ENCODE measurements at regions not wholly inside any gene's neighbourhood (a gene's known extent, or its start where the extent isn't known, plus 50 kb on each side); places are given as distances from the start of the nearest gene placed in this dataset.

DNA sequence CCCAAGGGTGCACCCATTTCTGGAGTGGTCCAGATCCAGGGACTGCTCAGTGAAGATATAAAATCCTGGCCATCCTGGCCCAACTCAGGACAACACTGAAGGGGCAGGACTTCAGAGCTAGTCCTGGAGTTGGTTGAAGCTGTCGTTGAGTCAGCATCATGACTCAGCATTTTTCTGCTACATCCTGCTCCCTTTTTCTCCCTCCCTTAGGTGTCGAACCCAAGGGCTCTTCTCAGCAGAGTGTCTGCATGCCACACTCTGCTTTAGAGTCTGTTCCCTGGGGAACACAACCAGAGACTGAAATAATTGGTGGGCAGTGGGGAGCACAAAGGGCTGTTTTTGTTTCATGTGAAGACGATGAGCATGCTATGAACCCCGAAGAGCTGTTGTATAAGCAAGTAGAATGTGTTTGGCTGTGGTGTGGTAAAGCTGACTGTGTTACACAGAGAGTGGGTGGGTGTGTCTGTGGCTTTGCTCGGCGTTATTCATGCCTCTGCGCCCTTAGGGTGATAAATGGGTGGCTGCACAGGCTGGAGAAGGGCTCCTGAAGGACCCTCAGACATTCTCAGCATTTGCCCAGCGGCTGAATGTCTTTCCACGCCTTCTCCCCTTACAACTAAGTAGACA, 167.2 kb downstream of the CYYR1 start:
- H3K9ac ChIP-seq (ENCODE audit: low read depth, low read length), result peak overlapping the region; percentile 26
- DNase-seq, result peak; percentile 57
- no peaks in the 10 kb centered on the region for H3K9me3 ChIP-seq (ENCODE audit: insufficient read depth, low read length, severe bottlenecking)
- no peaks in the 10 kb centered on the region for H3K27me3 ChIP-seq (ENCODE audit: insufficient read depth, low read length, poor library complexity)
- no peaks in the 10 kb centered on the region for H4K20me1 ChIP-seq (ENCODE audit: insufficient read depth, low read length)
- peak overlapping the region in 1 of 2 experiments; percentile 45; a peak in 2 of 4 replicates for H3K4me3 ChIP-seq (ENCODE audit: low read depth in 1 of 2, low read length in 2 of 2)
- peaks cover 26% of the 10 kb centered on the region for H3K4me1 ChIP-seq (ENCODE audit: insufficient read depth, low read length)
- H3K79me2 ChIP-seq (ENCODE audit: insufficient read depth, low read length), result no peaks in the 10 kb centered on the region
- H3K36me3 ChIP-seq (ENCODE audit: insufficient read depth, low read length), result no peaks in the 10 kb centered on the region
- TF ChIP-seq, protein P1, sequence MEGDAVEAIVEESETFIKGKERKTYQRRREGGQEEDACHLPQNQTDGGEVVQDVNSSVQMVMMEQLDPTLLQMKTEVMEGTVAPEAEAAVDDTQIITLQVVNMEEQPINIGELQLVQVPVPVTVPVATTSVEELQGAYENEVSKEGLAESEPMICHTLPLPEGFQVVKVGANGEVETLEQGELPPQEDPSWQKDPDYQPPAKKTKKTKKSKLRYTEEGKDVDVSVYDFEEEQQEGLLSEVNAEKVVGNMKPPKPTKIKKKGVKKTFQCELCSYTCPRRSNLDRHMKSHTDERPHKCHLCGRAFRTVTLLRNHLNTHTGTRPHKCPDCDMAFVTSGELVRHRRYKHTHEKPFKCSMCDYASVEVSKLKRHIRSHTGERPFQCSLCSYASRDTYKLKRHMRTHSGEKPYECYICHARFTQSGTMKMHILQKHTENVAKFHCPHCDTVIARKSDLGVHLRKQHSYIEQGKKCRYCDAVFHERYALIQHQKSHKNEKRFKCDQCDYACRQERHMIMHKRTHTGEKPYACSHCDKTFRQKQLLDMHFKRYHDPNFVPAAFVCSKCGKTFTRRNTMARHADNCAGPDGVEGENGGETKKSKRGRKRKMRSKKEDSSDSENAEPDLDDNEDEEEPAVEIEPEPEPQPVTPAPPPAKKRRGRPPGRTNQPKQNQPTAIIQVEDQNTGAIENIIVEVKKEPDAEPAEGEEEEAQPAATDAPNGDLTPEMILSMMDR (IDR thresholded peaks at IDR 0.05; ENCODE audit: borderline replicate concordance, extremely low read depth, low read length, poor library complexity, severe bottlenecking), result no peak
- TF ChIP-seq EZH2 (IDR thresholded peaks at IDR 0.05; ENCODE audit: borderline replicate concordance, low read depth, low read length, severe bottlenecking), result no peak
- ATAC-seq (ENCODE audit: insufficient read depth, low read depth), result peak; percentile 86
- H3K4me2 ChIP-seq (ENCODE audit: insufficient read depth, low read length), result peak overlapping the region; percentile 64
- peak overlapping the region; percentile 68 for H2AFZ ChIP-seq (ENCODE audit: low read depth, low read length)
- peak overlapping the region; percentile 66 for H3K27ac ChIP-seq (ENCODE audit: low read length)

DNA sequence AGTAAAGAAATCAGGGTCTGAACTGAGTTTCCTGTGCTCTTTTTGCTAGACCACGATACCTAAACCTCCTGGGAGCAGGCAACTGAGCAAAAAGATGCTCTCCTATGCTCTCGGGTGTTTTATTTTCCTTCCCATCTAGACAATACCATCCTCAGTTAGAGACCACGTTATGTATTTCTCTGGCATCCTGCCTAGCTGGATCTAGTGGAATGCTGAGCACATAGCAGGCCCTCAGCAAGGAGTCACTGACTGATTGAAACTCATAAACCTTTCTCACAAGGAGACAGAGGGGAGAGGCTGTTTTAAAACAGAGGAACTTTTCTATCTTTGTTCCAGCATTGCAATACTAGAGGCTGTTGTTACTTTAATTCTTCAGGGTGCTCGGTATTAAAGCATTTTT, 168.0 kb downstream of the CYYR1 start:
- ATAC-seq (ENCODE audit: insufficient read depth, low read depth), result no peak

DNA sequence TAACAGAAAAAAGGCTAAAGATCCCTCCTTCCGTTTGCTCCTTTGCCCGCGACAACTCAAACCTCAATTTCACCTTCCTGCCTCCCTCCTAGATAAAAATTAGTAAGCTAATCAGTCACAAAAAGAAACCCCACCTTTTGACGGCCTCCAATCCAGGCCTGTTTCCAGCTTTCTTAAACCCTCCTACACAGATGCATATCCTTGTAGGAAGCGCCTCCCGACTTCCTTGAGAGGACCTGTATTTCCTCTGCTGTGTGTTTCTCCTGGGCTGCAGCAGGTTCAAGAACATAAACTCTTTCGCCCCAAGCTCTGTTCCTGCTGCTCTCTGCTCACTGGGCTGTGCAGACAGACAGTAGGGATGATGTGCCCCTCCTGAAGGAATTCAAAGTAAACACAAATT, 168.8 kb downstream of the CYYR1 start:
- Histone ChIP-seq H3K27me3 (ENCODE audit: insufficient read depth, low read length, poor library complexity) (no peaks in the 10 kb centered on the region), H2AFZ (ENCODE audit: low read depth, low read length) (no peak overlapping the region), H4K20me1 (ENCODE audit: insufficient read depth, low read length) (no peaks in the 10 kb centered on the region), H3K9ac (ENCODE audit: low read depth, low read length) (no peak overlapping the region), H3K4me1 (ENCODE audit: insufficient read depth, low read length) (peaks cover 26% of the 10 kb centered on the region), H3K4me3 (ENCODE audit: low read depth in 1 of 2, low read length in 2 of 2) (no peak overlapping the region), H3K27ac (ENCODE audit: low read length) (no peak overlapping the region), H3K36me3 (ENCODE audit: insufficient read depth, low read length) (no peaks in the 10 kb centered on the region), H3K79me2 (ENCODE audit: insufficient read depth, low read length) (no peaks in the 10 kb centered on the region), H3K9me3 (ENCODE audit: insufficient read depth, low read length, severe bottlenecking) (no peaks in the 10 kb centered on the region), H3K4me2 (ENCODE audit: insufficient read depth, low read length) (no peak overlapping the region)
- ATAC-seq (ENCODE audit: insufficient read depth, low read depth), result no peak
- TF ChIP-seq, protein P1 (IDR thresholded peaks at IDR 0.05; ENCODE audit: borderline replicate concordance, extremely low read depth, low read length, poor library complexity, severe bottlenecking), result no peak
- no peak for TF ChIP-seq EZH2 (IDR thresholded peaks at IDR 0.05; ENCODE audit: borderline replicate concordance, low read depth, low read length, severe bottlenecking)
- no peak for DNase-seq

More for the DNA sequence above, 168.0 kb downstream of the CYYR1 start:
- H3K36me3 ChIP-seq (ENCODE audit: insufficient read depth, low read length), result no peaks in the 10 kb centered on the region
- H3K9ac ChIP-seq (ENCODE audit: low read depth, low read length), result peak overlapping the region; percentile 26; the same call in 1 of the 2 replicates
- no peak overlapping the region for H3K4me3 ChIP-seq (ENCODE audit: low read depth in 1 of 2, low read length in 2 of 2)
- no peaks in the 10 kb centered on the region for H3K27me3 ChIP-seq (ENCODE audit: insufficient read depth, low read length, poor library complexity)
- H3K4me1 ChIP-seq (ENCODE audit: insufficient read depth, low read length), result peaks cover 26% of the 10 kb centered on the region
- H2AFZ ChIP-seq (ENCODE audit: low read depth, low read length), result no peak overlapping the region
- H3K9me3 ChIP-seq (ENCODE audit: insufficient read depth, low read length, severe bottlenecking), result no peaks in the 10 kb centered on the region
- H3K4me2 ChIP-seq (ENCODE audit: insufficient read depth, low read length), result 0 out of 2 replicates have a peak overlapping the region, but pooled peaks have one; percentile 64
- H3K79me2 ChIP-seq (ENCODE audit: insufficient read depth, low read length), result no peaks in the 10 kb centered on the region
- no peaks in the 10 kb centered on the region for H4K20me1 ChIP-seq (ENCODE audit: insufficient read depth, low read length)
- peak overlapping the region; percentile 66 for H3K27ac ChIP-seq (ENCODE audit: low read length)
- TF ChIP-seq, protein P1 (IDR thresholded peaks at IDR 0.05; ENCODE audit: borderline replicate concordance, extremely low read depth, low read length, poor library complexity, severe bottlenecking), result no peak
- TF ChIP-seq EZH2 (IDR thresholded peaks at IDR 0.05; ENCODE audit: borderline replicate concordance, low read depth, low read length, severe bottlenecking), result no peak
- no peak for DNase-seq

Data from DND-41 (cell line).